ENCODE measurements at regions not wholly inside any gene's neighbourhood (a gene's known extent, or its start where the extent isn't known, plus 50 kb on each side); places are given as distances from the start of the nearest gene placed in this dataset.

- no peak for TF ChIP-seq CTCF (conservative IDR thresholded peaks at IDR 0.05)
Observed at GRCh38 chr14:89067293-89067972, 243.0 kb downstream of the TTC8 start.

GRCh38 chr14:89078021-89078795, 253.8 kb downstream of the TTC8 start:
- no peak for TF ChIP-seq CTCF (conservative IDR thresholded peaks at IDR 0.05)
- no peak overlapping the region for H3K27ac ChIP-seq

More at GRCh38 chr14:89067293-89067972, 243.0 kb downstream of the TTC8 start:
- no peak overlapping the region for H3K27ac ChIP-seq

- no peak for TF ChIP-seq CTCF (conservative IDR thresholded peaks at IDR 0.05)
- no peak overlapping the region; the same call in 1 of the 2 replicates for H3K27ac ChIP-seq
Observed at GRCh38 chr14:89085231-89085731, 260.8 kb downstream of the TTC8 start.

GRCh38 chr14:89085737-89086382, 261.4 kb downstream of the TTC8 start:
- no peak for TF ChIP-seq CTCF (conservative IDR thresholded peaks at IDR 0.05)
- no peak overlapping the region; the same call in 1 of the 2 replicates for H3K27ac ChIP-seq

- no peak for TF ChIP-seq CTCF (conservative IDR thresholded peaks at IDR 0.05)
Observed at GRCh38 chr14:89088530-89088929, 264.1 kb downstream of the TTC8 start.

GRCh38 chr14:89089330-89089729, 264.9 kb downstream of the TTC8 start:
- TF ChIP-seq CTCF (conservative IDR thresholded peaks at IDR 0.05): no peak
- peak overlapping the region; percentile 26 for H3K27ac ChIP-seq

More at GRCh38 chr14:89088530-89088929, 264.1 kb downstream of the TTC8 start:
- no peak overlapping the region for H3K27ac ChIP-seq

GRCh38 chr14:89091781-89092180, 267.3 kb downstream of the TTC8 start:
- no peak overlapping the region for H3K27ac ChIP-seq
- TF ChIP-seq CTCF (conservative IDR thresholded peaks at IDR 0.05): no peak

All from VCaP (cell line).